HCT116 (cell line): ENCODE measurements at regions not wholly inside any gene's neighbourhood (a gene's known extent, or its start where the extent isn't known, plus 50 kb on each side); places are given as distances from the start of the nearest gene placed in this dataset.
"Not testable (repeated sequence)": the region's sequence is repeated elsewhere in the genome, so short reads cannot be mapped to it uniquely, and the experiment has no call there.

Experiments
- CTCF ChIP-seq, 3 experiments: fragments of 200-600 bp in 1 of 3; sonication (generic) in 1 of 3; IDR thresholded peaks in 2 of 3; conservative IDR thresholded peaks in 1 of 3; 2 replicates each; pipeline ENCODE4 v1.5.1; 2012 to 2017; ENCODE audit warnings: low read depth in 2 of 3, low read length in 2 of 3, antibody characterized with exemption in 1 of 3, borderline replicate concordance in 1 of 3, control low read depth in 1 of 3, mild to moderate bottlenecking in 1 of 3, mixed read lengths in 1 of 3, mixed run types in 1 of 3, moderate library complexity in 1 of 3; ENCODE audit not compliant: insufficient read depth in 1 of 3
- EZH2 ChIP-seq: fragments of 200-600 bp; sonication (generic); IDR thresholded peaks from 2 replicates; pipeline ENCODE4 v1.6.1; 2017; ENCODE audit warnings: antibody characterized with exemption, mixed run types
- FOSL1 ChIP-seq: IDR thresholded peaks from 2 replicates; pipeline ENCODE4 v1.6.1; 2012; ENCODE audit warnings: low read depth
- POLR2AphosphoS5 ChIP-seq: IDR thresholded peaks from 2 replicates; pipeline ENCODE4 v1.6.1; 2011; ENCODE audit warnings: mild to moderate bottlenecking, low read depth, low read length, moderate library complexity
- RAD21 ChIP-seq: IDR thresholded peaks from 2 replicates; pipeline ENCODE4 v1.6.1; 2012; ENCODE audit warnings: low read depth, mild to moderate bottlenecking
- REST ChIP-seq: IDR thresholded peaks from 2 replicates; pipeline ENCODE4 v1.6.1; 2012; ENCODE audit warnings: low read depth
- TCF7L2 ChIP-seq: IDR thresholded peaks from 2 replicates; pipeline ENCODE4 v1.7.0; 2011; ENCODE audit warnings: borderline replicate concordance, inconsistent platforms; ENCODE audit not compliant: insufficient read depth, insufficient read length; ENCODE audit errors: extremely low read depth
- TF ChIP-seq, protein P1 (sequence below): IDR thresholded peaks from 2 replicates; pipeline ENCODE4 v1.6.1; 2012
- TF ChIP-seq, protein P2 (sequence below): IDR thresholded peaks from 2 replicates; pipeline ENCODE4 v1.6.1; 2011; ENCODE audit warnings: mild to moderate bottlenecking, low read length, moderate library complexity; ENCODE audit not compliant: insufficient replicate concordance; ENCODE audit errors: extremely low read depth

DNA sequence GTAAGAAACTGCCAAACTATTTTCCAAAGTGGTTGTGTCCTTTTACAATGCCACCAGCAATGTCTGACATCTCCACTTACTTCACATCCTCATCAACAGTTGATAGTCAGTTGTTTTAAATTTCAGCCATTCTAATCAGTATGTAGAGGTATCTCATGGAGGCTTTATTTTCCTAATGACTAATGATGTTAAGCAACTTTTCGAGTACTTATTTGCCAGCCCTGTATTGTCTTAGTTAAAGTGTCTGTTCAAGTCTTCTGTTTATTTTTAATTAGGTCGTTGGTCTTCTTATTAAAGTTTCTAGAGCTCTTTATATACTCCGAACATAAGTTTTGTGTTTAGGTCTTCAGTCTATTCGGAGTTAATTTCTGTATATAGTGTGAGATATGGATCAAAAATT is 54.9 kb upstream of the NBPF12 start:
- not testable (repeated sequence) for TF ChIP-seq RAD21; CTCF (IDR thresholded peaks at IDR 0.05 in 2 of 3, conservative IDR thresholded peaks at IDR 0.05 in 1 of 3; ENCODE audit: borderline replicate concordance in 1 of 3, insufficient read depth in 1 of 3, low read depth in 2 of 3, low read length in 2 of 3); EZH2; POLR2AphosphoS5; REST; TCF7L2; FOSL1
- TF ChIP-seq, protein P1, sequence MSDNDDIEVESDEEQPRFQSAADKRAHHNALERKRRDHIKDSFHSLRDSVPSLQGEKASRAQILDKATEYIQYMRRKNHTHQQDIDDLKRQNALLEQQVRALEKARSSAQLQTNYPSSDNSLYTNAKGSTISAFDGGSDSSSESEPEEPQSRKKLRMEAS, result not testable (repeated sequence)
- TF ChIP-seq, protein P2, sequence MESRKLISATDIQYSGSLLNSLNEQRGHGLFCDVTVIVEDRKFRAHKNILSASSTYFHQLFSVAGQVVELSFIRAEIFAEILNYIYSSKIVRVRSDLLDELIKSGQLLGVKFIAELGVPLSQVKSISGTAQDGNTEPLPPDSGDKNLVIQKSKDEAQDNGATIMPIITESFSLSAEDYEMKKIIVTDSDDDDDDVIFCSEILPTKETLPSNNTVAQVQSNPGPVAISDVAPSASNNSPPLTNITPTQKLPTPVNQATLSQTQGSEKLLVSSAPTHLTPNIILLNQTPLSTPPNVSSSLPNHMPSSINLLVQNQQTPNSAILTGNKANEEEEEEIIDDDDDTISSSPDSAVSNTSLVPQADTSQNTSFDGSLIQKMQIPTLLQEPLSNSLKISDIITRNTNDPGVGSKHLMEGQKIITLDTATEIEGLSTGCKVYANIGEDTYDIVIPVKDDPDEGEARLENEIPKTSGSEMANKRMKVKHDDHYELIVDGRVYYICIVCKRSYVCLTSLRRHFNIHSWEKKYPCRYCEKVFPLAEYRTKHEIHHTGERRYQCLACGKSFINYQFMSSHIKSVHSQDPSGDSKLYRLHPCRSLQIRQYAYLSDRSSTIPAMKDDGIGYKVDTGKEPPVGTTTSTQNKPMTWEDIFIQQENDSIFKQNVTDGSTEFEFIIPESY, result not testable (repeated sequence)
